GM12878 (cell line): ENCODE measurements at regions not wholly inside any gene's neighbourhood (a gene's known extent, or its start where the extent isn't known, plus 50 kb on each side); places are given as distances from the start of the nearest gene placed in this dataset.

ENCODE experiments used
- ATAC-seq: fragments of 200-7000 bp; cut with Tn5 transposase; 3 replicates; pipeline ENCODE4 v1.9.1; 2020; ENCODE audit warnings: mild to moderate bottlenecking, moderate library complexity
- BruUV-seq: library from RNA; stranded (reverse); fragments of 400-500 nt; replicated peaks from 2 replicates; lab custom pipeline; 2021; lab: Mats Ljungman, UMichigan
- CTCF ChIA-PET: fragments of 300-600 bp; sonication (Branson Sonifier 250); formaldehyde crosslinking; extraction: SDS; loops from one replicate; lab custom pipeline; 2021; ENCODE audit warnings: inconsistent platforms; lab: Yijun Ruan, JAX
- POLR2A ChIA-PET: fragments of 350-600 bp; formaldehyde crosslinking; extraction: SDS; loops from one replicate; lab custom pipeline; 2021; ENCODE audit warnings: inconsistent platforms; lab: Charles Lee
- RAD21 ChIA-PET: fragments of 300-600 bp; sonication (Branson Sonifier 250); formaldehyde crosslinking; loops from one replicate; lab custom pipeline; 2023; ENCODE audit warnings: antibody characterized with exemption; ENCODE audit not compliant: unreplicated experiment; lab: Charles Lee
- SMC1A ChIA-PET: fragments of 300-600 bp; sonication (Branson Sonifier 250); formaldehyde crosslinking; loops from one replicate; lab custom pipeline; 2023; ENCODE audit not compliant: unreplicated experiment, uncharacterized antibody; lab: Charles Lee
- DNase-seq: peaks from one replicate; pipeline ENCODE4 v3.0.0-alpha.2; 2011; ENCODE audit warnings: low read depth, low spot score
- FAIRE-seq: peaks from 3 replicates; lab custom pipeline; 2011; peaks lifted over from hg19 to GRCh38; lab: Jason Lieb, UNC
- H2AFZ ChIP-seq: 2 replicates; pipeline ENCODE4 v1.6.0; 2011; ENCODE audit warnings: low read depth, low read length, control low read depth; ENCODE audit not compliant: control insufficient read depth
- H3K27ac ChIP-seq: 2 replicates; pipeline ENCODE4 v1.5.1; 2011; ENCODE audit warnings: control low read depth; ENCODE audit not compliant: control insufficient read depth, insufficient read depth
- H3K27me3 ChIP-seq, 2 experiments: replicated peaks in 1 of 2; 2 replicates each; pipeline versions ENCODE4 v1.6.0 to v1.6.1; 2011; ENCODE audit warnings: low read length in 1 of 2; ENCODE audit not compliant: control insufficient read depth in 2 of 2, insufficient read depth in 2 of 2
- H3K36me3 ChIP-seq, 2 experiments: 2 replicates each; pipeline ENCODE4 v1.5.1; 2011; ENCODE audit warnings: low read length in 1 of 2; ENCODE audit not compliant: control insufficient read depth in 2 of 2, insufficient read depth in 2 of 2
- H3K4me1 ChIP-seq: 2 replicates; pipeline ENCODE4 v1.6.1; 2011; ENCODE audit warnings: mild to moderate bottlenecking, low read length, moderate library complexity, mixed read lengths; ENCODE audit not compliant: control insufficient read depth, insufficient read depth
- H3K4me2 ChIP-seq: 2 replicates; pipeline ENCODE4 v1.6.0; 2011; ENCODE audit warnings: control low read depth; ENCODE audit not compliant: control insufficient read depth, insufficient read depth
- H3K4me3 ChIP-seq: fragments of 200-600 bp; sonication (generic); 2 replicates; pipeline ENCODE4 v1.5.1; 2016
- H3K79me2 ChIP-seq: 2 replicates; pipeline ENCODE4 v1.6.0; 2011; ENCODE audit warnings: low read length; ENCODE audit not compliant: control insufficient read depth, insufficient read depth
- H3K9ac ChIP-seq: 2 replicates; pipeline ENCODE4 v1.8.0; 2011; ENCODE audit warnings: low read length, control low read depth, mixed read lengths; ENCODE audit not compliant: control insufficient read depth, insufficient read depth
- H3K9me3 ChIP-seq: replicated peaks from 3 replicates; pipeline ENCODE4 v1.5.1; 2011; ENCODE audit warnings: mild to moderate bottlenecking, low read length; ENCODE audit not compliant: control insufficient read depth, insufficient read depth
- H4K20me1 ChIP-seq: 2 replicates; pipeline ENCODE4 v1.6.0; 2011; ENCODE audit not compliant: control insufficient read depth, insufficient read depth
- CBFB ChIP-seq: IDR thresholded peaks from 2 replicates; pipeline ENCODE4 v1.6.1; 2016; ENCODE audit warnings: antibody characterized with exemption, low read depth
- CBX3 ChIP-seq: fragments of 200-600 bp; sonication (generic); IDR thresholded peaks from 2 replicates; pipeline ENCODE4 v1.6.1; 2016; ENCODE audit warnings: low read depth, borderline replicate concordance
- CEBPB ChIP-seq, 2 experiments: fragments of 150-350 bp in 1 of 2; IDR thresholded peaks; 2 replicates each; pipeline ENCODE4 v1.6.1; 2012 to 2014; ENCODE audit warnings: low read depth in 2 of 2, low read length in 2 of 2, borderline replicate concordance in 1 of 2, inconsistent platforms in 1 of 2
- E2F4 ChIP-seq: IDR thresholded peaks from 2 replicates; pipeline ENCODE4 v1.6.1; 2012; ENCODE audit warnings: low read depth, low read length, improper control_type of control experiment
- EP300 ChIP-seq, 2 experiments: fragments of 150-350 bp in 1 of 2; IDR thresholded peaks; 2 replicates each; pipeline ENCODE4 v1.6.1; 2011 to 2012; ENCODE audit warnings: low read depth in 2 of 2, low read length in 2 of 2, borderline replicate concordance in 1 of 2, improper control_type of control experiment in 1 of 2, inconsistent platforms in 1 of 2; ENCODE audit not compliant: control insufficient read depth in 1 of 2
- ESRRA ChIP-seq: IDR thresholded peaks from 2 replicates; pipeline ENCODE4 v1.6.1; 2012; ENCODE audit warnings: mild to moderate bottlenecking, low read length, improper control_type of control experiment
- FOXM1 ChIP-seq: IDR thresholded peaks from 2 replicates; pipeline ENCODE4 v1.6.1; 2012; ENCODE audit warnings: low read depth, mild to moderate bottlenecking, inconsistent platforms, low read length, moderate library complexity
- IKZF2 ChIP-seq, 2 experiments: fragments of 450-650 bp; IDR thresholded peaks; 2 replicates each; pipeline ENCODE4 v1.6.1; 2017; ENCODE audit warnings: mild to moderate bottlenecking in 2 of 2, moderate library complexity in 2 of 2
- NR2C1 ChIP-seq: fragments of 450-650 bp; IDR thresholded peaks from 2 replicates; pipeline ENCODE4 v1.6.1; 2017; ENCODE audit warnings: antibody characterized with exemption, mild to moderate bottlenecking, moderate library complexity
- PKNOX1 ChIP-seq: fragments of 450-650 bp; IDR thresholded peaks from 2 replicates; pipeline ENCODE4 v1.6.1; 2016; ENCODE audit warnings: mild to moderate bottlenecking
- PML ChIP-seq: IDR thresholded peaks from 2 replicates; pipeline ENCODE4 v1.6.1; 2012; ENCODE audit warnings: low read length, inconsistent platforms
- POU2F2 ChIP-seq: IDR thresholded peaks from 3 replicates; pipeline ENCODE4 v1.6.1; 2011; ENCODE audit warnings: low read depth, mild to moderate bottlenecking, low read length, borderline replicate concordance
- RAD21 ChIP-seq: IDR thresholded peaks from 2 replicates; pipeline ENCODE4 v1.6.1; 2011; ENCODE audit warnings: mild to moderate bottlenecking, low read depth, low read length, moderate library complexity; ENCODE audit not compliant: insufficient read depth
- SMC3 ChIP-seq: IDR thresholded peaks from 2 replicates; pipeline ENCODE4 v1.6.1; 2011; ENCODE audit warnings: low read length, improper control_type of control experiment, borderline replicate concordance
- SREBF1 ChIP-seq: IDR thresholded peaks from 2 replicates; pipeline ENCODE4 v1.6.1; 2012; ENCODE audit warnings: mild to moderate bottlenecking, low read length
- SREBF2 ChIP-seq: IDR thresholded peaks from 2 replicates; pipeline ENCODE4 v1.6.1; 2012; ENCODE audit warnings: mild to moderate bottlenecking, low read length
- TAF1 ChIP-seq: IDR thresholded peaks from 2 replicates; pipeline ENCODE4 v1.6.1; 2011; ENCODE audit warnings: mild to moderate bottlenecking, low read depth, low read length, borderline replicate concordance
- ZBTB40 ChIP-seq: fragments of 450-650 bp; IDR thresholded peaks from 2 replicates; pipeline ENCODE4 v1.6.1; 2016; ENCODE audit warnings: mild to moderate bottlenecking, moderate library complexity, borderline replicate concordance
- WGBS: methylation state at CpG from one replicate; pipeline ENCODE4 v1.1.6; 2016; ENCODE audit warnings: low lambda C conversion rate; ENCODE audit not compliant: insufficient replicate concordance, insufficient coverage; ENCODE audit errors: missing lambda C conversion rate; 5-methylcytosine and 5-hydroxymethylcytosine counted together
- in situ Hi-C: fragments of 300-500 bp; cut with MboI; formaldehyde crosslinking; loops from 9 replicates; pipeline ENCODE4 v1.14.3; 2018; ENCODE audit warnings: mixed read lengths
- intact Hi-C: fragments of 100-400 bp; cut with micrococcal nuclease; formaldehyde crosslinking; loops from one replicate; pipeline ENCODE4 v1.14.2; 2022; ENCODE audit not compliant: unreplicated experiment

GRCh38 chr2:196403471-196403870 lies 232.1 kb upstream of the STK17B start:
- Histone ChIP-seq H3K4me1 (peaks cover 5% of the 10 kb centered on the region), H2AFZ (no peak overlapping the region), H3K9me3 (no peaks in the 10 kb centered on the region; the same call in 1 of the 3 replicates), H3K27ac (peak overlapping the region; percentile 70), H3K36me3 (no peaks in the 10 kb centered on the region), H3K9ac (peak overlapping the region; percentile 21), H4K20me1 (no peaks in the 10 kb centered on the region), H3K4me3 (peak overlapping the region; percentile 1), H3K4me2 (peak overlapping the region; percentile 67), H3K27me3 (no peaks in the 10 kb centered on the region), H3K79me2 (peaks cover 83% of the 10 kb centered on the region)
- no TSS peak for BruUV-seq
- RAD21 ChIA-PET: interaction anchor here (1.0 to 3.6 kb wide), 9 partner anchors 10 to 65 kb away, joined by 4 to 28 read pairs (median 7); no protein-coding TSS in a partner anchor
- no peak for DNase-seq
- CTCF ChIA-PET: interaction anchor here (0.7 to 2.7 kb wide), 7 partner anchors 13 to 106 kb away, joined by 3 to 21 read pairs (median 5); no protein-coding TSS in a partner anchor
- POLR2A ChIA-PET: interaction anchor here (0.7 to 3.4 kb wide), 5 partner anchors 11 to 33 kb away, joined by 3 to 26 read pairs (median 8); no protein-coding TSS in a partner anchor
- SMC1A ChIA-PET: interaction anchor here (0.7 to 11.3 kb wide), 10 partner anchors 11 to 1309 kb away, joined by 3 to 157 read pairs (median 8); no protein-coding TSS in a partner anchor
- 0% methylated on average over 1 of the region's 1 CpG for whole genome bisulfite sequencing
- in situ Hi-C loops (no loop called here), intact Hi-C loops (no loop called here)
- FAIRE-seq: no peak
- ATAC-seq: no peak
- TF ChIP-seq SREBF1 (no peak), RAD21 (no peak), EP300 (IDR thresholded peaks at IDR 0.05; ENCODE audit: borderline replicate concordance in 1 of 2, control insufficient read depth in 1 of 2, low read depth in 2 of 2, low read length in 2 of 2) (no peak), SREBF2 (no peak), CBX3 (no peak), PKNOX1 (no peak), NR2C1 (no peak), FOXM1 (no peak), ESRRA (no peak), E2F4 (no peak), CEBPB (IDR thresholded peaks at IDR 0.05; ENCODE audit: borderline replicate concordance in 1 of 2, low read depth in 2 of 2, low read length in 2 of 2) (no peak), ZBTB40 (no peak), PML (no peak), SMC3 (no peak), POU2F2 (no peak), TAF1 (no peak), CBFB (no peak), IKZF2 (IDR thresholded peaks at IDR 0.05) (no peak)
